Immature natural killer cell (primary cell): ENCODE measurements at regions not wholly inside any gene's neighbourhood (a gene's known extent, or its start where the extent isn't known, plus 50 kb on each side); places are given as distances from the start of the nearest gene placed in this dataset.

ENCODE experiments used
- DNase-seq, 3 donors: peaks; one replicate each; pipeline ENCODE4 v3.0.0; 2022; ENCODE audit warnings: mixed read lengths in 1 of 3
- H3K27ac Mint-ChIP-seq, 6 donors: one replicate each; pipeline ENCODE4 v1.8.0; 2020; ENCODE audit warnings: mixed read lengths in 6 of 6, mild to moderate bottlenecking in 5 of 6, inconsistent platforms in 4 of 6, moderate library complexity in 3 of 6
- H3K27me3 Mint-ChIP-seq, 3 donors: one replicate each; pipeline ENCODE4 v1.8.0; 2020 to 2021; ENCODE audit warnings: low read depth in 3 of 3, mild to moderate bottlenecking in 3 of 3, mixed read lengths in 3 of 3, moderate library complexity in 3 of 3, inconsistent platforms in 1 of 3
- H3K36me3 Mint-ChIP-seq, 3 donors: one replicate each; pipeline ENCODE4 v1.8.0; 2020; ENCODE audit warnings: mixed read lengths in 3 of 3, inconsistent platforms in 2 of 3, mild to moderate bottlenecking in 2 of 3
- H3K4me1 Mint-ChIP-seq, 2 donors: one replicate each; pipeline ENCODE4 v1.8.0; 2020; ENCODE audit warnings: inconsistent platforms in 2 of 2, mild to moderate bottlenecking in 2 of 2, mixed read lengths in 2 of 2, moderate library complexity in 1 of 2
- H3K4me3 Mint-ChIP-seq, 5 donors: one replicate each; pipeline ENCODE4 v1.8.0; 2020; ENCODE audit warnings: mild to moderate bottlenecking in 5 of 5, mixed read lengths in 5 of 5, inconsistent platforms in 3 of 5, moderate library complexity in 3 of 5
- H3K9me3 Mint-ChIP-seq, 6 donors: one replicate each; pipeline ENCODE4 v1.8.0; 2020; ENCODE audit warnings: mild to moderate bottlenecking in 6 of 6, mixed read lengths in 6 of 6, inconsistent platforms in 4 of 6, moderate library complexity in 3 of 6

- no peaks in the 10 kb centered on the region for H3K36me3 Mint-ChIP-seq
- H3K4me3 Mint-ChIP-seq = no peak overlapping the region
- no peak overlapping the region for H3K27ac Mint-ChIP-seq
These were observed 72.0 kb downstream of the ALX1 start for GRCh38 chr12:85352016-85352415.

GRCh38 chr12:85356596-85357385 lies 76.8 kb downstream of the ALX1 start:
- H3K27me3 Mint-ChIP-seq = no peaks in the 10 kb centered on the region
- H3K27ac Mint-ChIP-seq = no peak overlapping the region
- peaks cover 0 to 13% (median 5%) of the 10 kb centered on the region in 6 donors for H3K9me3 Mint-ChIP-seq
- H3K36me3 Mint-ChIP-seq = no peaks in the 10 kb centered on the region
- DNase-seq = no peak
- no peak overlapping the region for H3K4me3 Mint-ChIP-seq
- no peaks in the 10 kb centered on the region for H3K4me1 Mint-ChIP-seq

More at GRCh38 chr12:85352016-85352415, 72.0 kb downstream of the ALX1 start:
- H3K27me3 Mint-ChIP-seq = no peaks in the 10 kb centered on the region
- H3K4me1 Mint-ChIP-seq = no peaks in the 10 kb centered on the region
- H3K9me3 Mint-ChIP-seq = peaks cover 0 to 5% (median 1%) of the 10 kb centered on the region in 6 donors
- no peak for DNase-seq

GRCh38 chr12:85357609-85358008 lies 77.6 kb downstream of the ALX1 start:
- H3K4me3 Mint-ChIP-seq = no peak overlapping the region
- no peaks in the 10 kb centered on the region for H3K27me3 Mint-ChIP-seq
- no peaks in the 10 kb centered on the region for H3K4me1 Mint-ChIP-seq
- no peak overlapping the region for H3K27ac Mint-ChIP-seq
- DNase-seq = no peak
- H3K36me3 Mint-ChIP-seq = no peaks in the 10 kb centered on the region
- peaks cover 0 to 13% (median 6%) of the 10 kb centered on the region in 6 donors for H3K9me3 Mint-ChIP-seq

- no peaks in the 10 kb centered on the region for H3K27me3 Mint-ChIP-seq
- no peak overlapping the region for H3K27ac Mint-ChIP-seq
- no peak for DNase-seq
- H3K9me3 Mint-ChIP-seq = peaks cover 0 to 20% (median 9%) of the 10 kb centered on the region in 6 donors
- no peaks in the 10 kb centered on the region for H3K4me1 Mint-ChIP-seq
- no peaks in the 10 kb centered on the region for H3K36me3 Mint-ChIP-seq
- no peak overlapping the region for H3K4me3 Mint-ChIP-seq
These were observed 78.7 kb downstream of the ALX1 start for GRCh38 chr12:85358715-85359114.

GRCh38 chr12:85363382-85364190 lies 83.6 kb downstream of the ALX1 start:
- Mint-ChIP-seq H3K9me3 (peaks cover 0 to 24% (median 11%) of the 10 kb centered on the region in 6 donors), H3K4me3 (no peak overlapping the region), H3K4me1 (no peaks in the 10 kb centered on the region)

GRCh38 chr12:85367936-85368335 lies 87.9 kb downstream of the ALX1 start:
- no peaks in the 10 kb centered on the region for H3K36me3 Mint-ChIP-seq
- H3K9me3 Mint-ChIP-seq = peaks cover 0 to 20% (median 5%) of the 10 kb centered on the region in 6 donors
- H3K27me3 Mint-ChIP-seq = peaks cover 2% of the 10 kb centered on the region in 3 donors
- H3K4me1 Mint-ChIP-seq = no peaks in the 10 kb centered on the region
- no peak overlapping the region for H3K4me3 Mint-ChIP-seq
- no peak overlapping the region for H3K27ac Mint-ChIP-seq
- DNase-seq = no peak

More at GRCh38 chr12:85363382-85364190, 83.6 kb downstream of the ALX1 start:
- Mint-ChIP-seq H3K36me3 (no peaks in the 10 kb centered on the region), H3K27ac (no peak overlapping the region), H3K27me3 (no peaks in the 10 kb centered on the region)
- DNase-seq = no peak

- H3K9me3 Mint-ChIP-seq = peaks cover 0 to 16% (median 7%) of the 10 kb centered on the region in 6 donors
- peaks cover 2 to 4% (median 2%) of the 10 kb centered on the region in 3 donors for H3K27me3 Mint-ChIP-seq
- H3K36me3 Mint-ChIP-seq = no peaks in the 10 kb centered on the region
- H3K4me3 Mint-ChIP-seq = no peak overlapping the region
- H3K4me1 Mint-ChIP-seq = no peaks in the 10 kb centered on the region
- DNase-seq = no peak
- no peak overlapping the region for H3K27ac Mint-ChIP-seq
These were observed 89.5 kb downstream of the ALX1 start for GRCh38 chr12:85369365-85370154.

GRCh38 chr12:85373045-85373444 lies 93.0 kb downstream of the ALX1 start:
- Mint-ChIP-seq H3K36me3 (no peaks in the 10 kb centered on the region), H3K27me3 (peaks cover 2 to 4% (median 4%) of the 10 kb centered on the region in 3 donors), H3K4me1 (no peaks in the 10 kb centered on the region), H3K27ac (no peak overlapping the region), H3K4me3 (no peak overlapping the region), H3K9me3 (peaks cover 0 to 7% (median 3%) of the 10 kb centered on the region in 6 donors)
- no peak for DNase-seq

GRCh38 chr12:85374981-85375380 lies 95.0 kb downstream of the ALX1 start:
- Mint-ChIP-seq H3K36me3 (no peaks in the 10 kb centered on the region), H3K27ac (no peak overlapping the region), H3K27me3 (peaks cover 0 to 4% (median 4%) of the 10 kb centered on the region in 3 donors), H3K4me1 (no peaks in the 10 kb centered on the region), H3K4me3 (no peak overlapping the region), H3K9me3 (peaks cover 0 to 7% (median 3%) of the 10 kb centered on the region in 6 donors)
- no peak for DNase-seq

- DNase-seq = no peak
- no peaks in the 10 kb centered on the region for H3K36me3 Mint-ChIP-seq
- H3K4me1 Mint-ChIP-seq = no peaks in the 10 kb centered on the region
- H3K27me3 Mint-ChIP-seq = peaks cover 0 to 2% (median 0%) of the 10 kb centered on the region in 3 donors
- no peak overlapping the region for H3K4me3 Mint-ChIP-seq
- H3K27ac Mint-ChIP-seq = no peak overlapping the region
- peaks cover 0 to 21% (median 3%) of the 10 kb centered on the region in 6 donors for H3K9me3 Mint-ChIP-seq
These were observed 105.4 kb downstream of the ALX1 start for GRCh38 chr12:85385406-85385805.

- Mint-ChIP-seq H3K27me3 (peaks cover 0 to 2% (median 0%) of the 10 kb centered on the region in 3 donors), H3K4me1 (no peaks in the 10 kb centered on the region), H3K4me3 (no peak overlapping the region), H3K36me3 (no peaks in the 10 kb centered on the region), H3K27ac (no peak overlapping the region), H3K9me3 (peaks cover 0 to 19% (median 1%) of the 10 kb centered on the region in 6 donors)
- no peak for DNase-seq
These were observed 110.2 kb downstream of the ALX1 start for GRCh38 chr12:85390266-85390665.

GRCh38 chr12:85392508-85392907 lies 112.5 kb downstream of the ALX1 start:
- no peak overlapping the region for H3K4me3 Mint-ChIP-seq
- H3K36me3 Mint-ChIP-seq = no peaks in the 10 kb centered on the region
- H3K9me3 Mint-ChIP-seq = peaks cover 0 to 14% (median 0%) of the 10 kb centered on the region in 6 donors
- no peaks in the 10 kb centered on the region for H3K27me3 Mint-ChIP-seq
- DNase-seq = no peak
- H3K4me1 Mint-ChIP-seq = no peaks in the 10 kb centered on the region
- H3K27ac Mint-ChIP-seq = no peak overlapping the region

- Mint-ChIP-seq H3K27ac (no peak overlapping the region), H3K9me3 (peaks cover 0 to 14% (median 0%) of the 10 kb centered on the region in 6 donors), H3K27me3 (no peaks in the 10 kb centered on the region), H3K36me3 (no peaks in the 10 kb centered on the region), H3K4me1 (no peaks in the 10 kb centered on the region), H3K4me3 (no peak overlapping the region)
- DNase-seq = no peak
These were observed 113.6 kb downstream of the ALX1 start for GRCh38 chr12:85393606-85394005.
